ENCODE measurements at regions not wholly inside any gene's neighbourhood (a gene's known extent, or its start where the extent isn't known, plus 50 kb on each side); places are given as distances from the start of the nearest gene placed in this dataset.

DNA sequence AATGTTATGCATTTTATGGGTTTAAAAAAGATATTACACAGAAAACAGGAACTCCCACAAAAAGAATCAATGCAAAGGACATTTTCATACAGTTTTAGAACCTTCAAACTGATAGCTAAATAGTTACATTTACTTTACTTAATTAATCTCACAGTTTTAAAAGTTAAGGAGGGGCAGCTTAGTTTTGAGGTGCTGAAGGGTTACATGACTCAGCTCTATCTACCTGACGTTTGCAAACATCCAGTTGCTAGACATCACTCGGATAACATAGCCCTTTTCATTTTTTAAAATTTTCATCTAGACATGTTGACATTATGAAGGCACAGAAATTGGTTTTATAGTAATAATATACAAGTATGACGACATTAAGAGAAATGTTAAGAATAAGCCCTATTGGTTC is 53.7 kb upstream of the HSD17B12 start:
- TF ChIP-seq, protein P1, sequence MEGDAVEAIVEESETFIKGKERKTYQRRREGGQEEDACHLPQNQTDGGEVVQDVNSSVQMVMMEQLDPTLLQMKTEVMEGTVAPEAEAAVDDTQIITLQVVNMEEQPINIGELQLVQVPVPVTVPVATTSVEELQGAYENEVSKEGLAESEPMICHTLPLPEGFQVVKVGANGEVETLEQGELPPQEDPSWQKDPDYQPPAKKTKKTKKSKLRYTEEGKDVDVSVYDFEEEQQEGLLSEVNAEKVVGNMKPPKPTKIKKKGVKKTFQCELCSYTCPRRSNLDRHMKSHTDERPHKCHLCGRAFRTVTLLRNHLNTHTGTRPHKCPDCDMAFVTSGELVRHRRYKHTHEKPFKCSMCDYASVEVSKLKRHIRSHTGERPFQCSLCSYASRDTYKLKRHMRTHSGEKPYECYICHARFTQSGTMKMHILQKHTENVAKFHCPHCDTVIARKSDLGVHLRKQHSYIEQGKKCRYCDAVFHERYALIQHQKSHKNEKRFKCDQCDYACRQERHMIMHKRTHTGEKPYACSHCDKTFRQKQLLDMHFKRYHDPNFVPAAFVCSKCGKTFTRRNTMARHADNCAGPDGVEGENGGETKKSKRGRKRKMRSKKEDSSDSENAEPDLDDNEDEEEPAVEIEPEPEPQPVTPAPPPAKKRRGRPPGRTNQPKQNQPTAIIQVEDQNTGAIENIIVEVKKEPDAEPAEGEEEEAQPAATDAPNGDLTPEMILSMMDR (IDR thresholded peaks at IDR 0.05): no peak
- no peak for TF ChIP-seq POLR2A (IDR thresholded peaks at IDR 0.05)

Data from vagina (tissue), 2 donors.